GM23338 (cell line): ENCODE measurements at regions not wholly inside any gene's neighbourhood (a gene's known extent, or its start where the extent isn't known, plus 50 kb on each side); places are given as distances from the start of the nearest gene placed in this dataset.

Experiments used
- ATAC-seq: fragments of 200-7000 bp; cut with Tn5 transposase; 3 replicates; pipeline ENCODE4 v1.9.1; 2020
- DNase-seq: peaks from one replicate; pipeline ENCODE4 v3.0.0-alpha.2; 2015; ENCODE audit warnings: low spot score
- H2AFZ ChIP-seq: fragments of 200-600 bp; sonication (generic); 2 replicates; pipeline ENCODE4 v1.8.0; 2016; ENCODE audit warnings: antibody characterized with exemption, mild to moderate bottlenecking, moderate library complexity
- H3F3A ChIP-seq: fragments of 200-600 bp; sonication (generic); replicated peaks from 2 replicates; pipeline ENCODE4 v1.8.0; 2017; ENCODE audit warnings: antibody characterized with exemption, mixed run types, low read depth
- H3K27ac ChIP-seq: fragments of 200-600 bp; sonication (generic); 2 replicates; pipeline ENCODE4 v1.6.1; 2016; ENCODE audit warnings: low read depth
- H3K27me3 ChIP-seq: fragments of 200-600 bp; sonication (generic); 2 replicates; pipeline ENCODE4 v1.8.0; 2016; ENCODE audit warnings: mild to moderate bottlenecking, mixed run types, moderate library complexity; ENCODE audit not compliant: insufficient read depth
- H3K36me3 ChIP-seq: fragments of 200-600 bp; sonication (generic); 2 replicates; pipeline ENCODE4 v1.8.0; 2016; ENCODE audit warnings: mild to moderate bottlenecking; ENCODE audit not compliant: insufficient read depth
- H3K4me1 ChIP-seq: fragments of 200-600 bp; sonication (generic); 2 replicates; pipeline ENCODE4 v1.8.0; 2016; ENCODE audit warnings: mild to moderate bottlenecking, moderate library complexity; ENCODE audit not compliant: insufficient read depth
- H3K4me2 ChIP-seq: fragments of 200-600 bp; sonication (generic); 2 replicates; pipeline ENCODE4 v1.7.1; 2017; ENCODE audit warnings: mixed run types
- H3K4me3 ChIP-seq: fragments of 200-600 bp; sonication (generic); 2 replicates; pipeline ENCODE4 v1.6.1; 2016; ENCODE audit warnings: mixed run types
- H3K79me2 ChIP-seq: fragments of 200-600 bp; sonication (generic); replicated peaks from 2 replicates; pipeline ENCODE4 v1.8.0; 2017; ENCODE audit warnings: mild to moderate bottlenecking; ENCODE audit not compliant: insufficient read depth
- H3K9me2 ChIP-seq: fragments of 200-600 bp; sonication (generic); 2 replicates; pipeline ENCODE4 v1.8.0; 2017; ENCODE audit not compliant: insufficient read depth
- H4K20me1 ChIP-seq: fragments of 200-600 bp; sonication (generic); replicated peaks from 2 replicates; pipeline ENCODE4 v1.8.0; 2017; ENCODE audit warnings: mild to moderate bottlenecking; ENCODE audit not compliant: insufficient read depth
- H3K27ac Mint-ChIP-seq: 2 replicates; pipeline ENCODE4 v1.8.0; 2020; ENCODE audit warnings: inconsistent platforms, mild to moderate bottlenecking, moderate library complexity, mixed read lengths
- H3K27me3 Mint-ChIP-seq: 3 replicates; pipeline ENCODE4 v1.8.0; 2022; ENCODE audit warnings: low read depth, mild to moderate bottlenecking, moderate library complexity, mixed read lengths, inconsistent platforms; ENCODE audit not compliant: insufficient read depth, poor library complexity
- H3K36me3 Mint-ChIP-seq: 3 replicates; pipeline ENCODE4 v1.8.0; 2021; ENCODE audit warnings: low read depth, mild to moderate bottlenecking, inconsistent platforms, moderate library complexity, mixed read lengths
- H3K4me1 Mint-ChIP-seq: 3 replicates; pipeline ENCODE4 v1.8.0; 2020; ENCODE audit warnings: mild to moderate bottlenecking, inconsistent platforms, mixed read lengths
- H3K4me3 Mint-ChIP-seq: 3 replicates; pipeline ENCODE4 v1.8.0; 2021; ENCODE audit warnings: moderate library complexity, mild to moderate bottlenecking, inconsistent platforms, mixed read lengths
- H3K9me3 Mint-ChIP-seq: 3 replicates; pipeline ENCODE4 v1.8.0; 2020; ENCODE audit warnings: moderate library complexity, mild to moderate bottlenecking, inconsistent platforms, mixed read lengths
- CREB1 ChIP-seq: fragments of 250-450 bp; sonication (Bioruptor Pico); IDR thresholded peaks from 2 replicates; pipeline ENCODE4 v1.5.0; 2020; ENCODE audit warnings: low read depth, mild to moderate bottlenecking, moderate library complexity
- ETS1 ChIP-seq: IDR thresholded peaks from 2 replicates; pipeline ENCODE4 v1.6.1; 2016; ENCODE audit warnings: antibody characterized with exemption
- EZH2 ChIP-seq: fragments of 200-600 bp; sonication (generic); IDR thresholded peaks from one replicate; pipeline ENCODE4 v1.8.0; 2017; ENCODE audit warnings: antibody characterized with exemption, mild to moderate bottlenecking, low read depth; ENCODE audit not compliant: unreplicated experiment
- EZH2phosphoT487 ChIP-seq: fragments of 200-600 bp; sonication (generic); IDR thresholded peaks from one replicate; pipeline ENCODE4 v1.8.1; 2018; ENCODE audit warnings: antibody characterized with exemption; ENCODE audit not compliant: unreplicated experiment
- POLR2AphosphoS5 ChIP-seq: IDR thresholded peaks from 2 replicates; pipeline ENCODE4 v1.6.1; 2016; ENCODE audit warnings: antibody characterized with exemption, low read depth
- STAT1 ChIP-seq: IDR thresholded peaks from one replicate; pipeline ENCODE4 v1.6.1; 2016; ENCODE audit warnings: antibody characterized with exemption; ENCODE audit not compliant: unreplicated experiment
- ZNF114 ChIP-seq: fragments of 250-450 bp; sonication (Bioruptor Pico); IDR thresholded peaks from 2 replicates; pipeline ENCODE4 v1.5.0; 2020; ENCODE audit warnings: mild to moderate bottlenecking, moderate library complexity
- ZNF331 ChIP-seq: fragments of 250-450 bp; sonication (Bioruptor Pico); IDR thresholded peaks from 2 replicates; pipeline ENCODE4 v1.5.0; 2020; ENCODE audit warnings: low read depth, mild to moderate bottlenecking, moderate library complexity
- ZNF462 ChIP-seq: fragments of 250-450 bp; sonication (Bioruptor Pico); IDR thresholded peaks from 2 replicates; pipeline ENCODE4 v1.5.0; 2020; ENCODE audit warnings: mild to moderate bottlenecking, moderate library complexity

DNA sequence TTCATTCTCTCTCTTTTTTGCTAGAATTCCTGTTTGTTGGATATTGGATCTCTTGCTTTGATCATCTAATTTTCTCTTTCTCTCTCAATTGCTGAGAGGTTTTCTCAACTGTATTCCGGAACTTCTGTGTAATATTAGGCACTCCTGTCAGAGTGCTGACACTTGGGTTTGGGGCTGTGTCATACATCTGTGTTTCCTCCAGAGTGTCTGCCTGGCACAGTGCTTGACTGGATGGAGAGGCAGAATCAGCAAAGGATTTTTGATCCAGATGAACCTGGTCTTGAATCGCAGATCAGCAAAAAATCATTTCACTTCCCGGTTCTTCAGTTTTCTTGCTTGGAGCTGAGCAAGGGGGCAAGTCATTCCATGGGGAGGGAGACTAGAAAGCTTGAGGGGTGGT is 87.7 kb upstream of the CXCR4 start:
- no peaks in the 10 kb centered on the region; the same call in 1 of the 2 replicates for H3K36me3 ChIP-seq
- peaks cover 3% of the 10 kb centered on the region for H3K27me3 Mint-ChIP-seq
- DNase-seq (no peak), ATAC-seq (no peak)
- peaks cover 4% of the 10 kb centered on the region; the same call in 1 of the 3 replicates for H3K36me3 Mint-ChIP-seq
- no peak overlapping the region for H3K4me3 ChIP-seq
- no peak for TF ChIP-seq EZH2
- TF ChIP-seq ZNF462, result no peak
- TF ChIP-seq STAT1, result no peak
- no peak for TF ChIP-seq ZNF331 (CRISPR knock-in tag)
- no peak for TF ChIP-seq POLR2AphosphoS5
- TF ChIP-seq ZNF114 (CRISPR knock-in tag), result no peak
- no peak for TF ChIP-seq EZH2phosphoT487
- no peak for TF ChIP-seq CREB1 (CRISPR knock-in tag)
- TF ChIP-seq ETS1, result no peak
- no peak overlapping the region for H3K4me2 ChIP-seq
- H3K4me1 Mint-ChIP-seq, result no peaks in the 10 kb centered on the region
- H2AFZ ChIP-seq, result no peak overlapping the region
- H3K27me3 ChIP-seq, result no peaks in the 10 kb centered on the region
- peaks cover 22% of the 10 kb centered on the region for H3K9me3 Mint-ChIP-seq
- no peaks in the 10 kb centered on the region for H4K20me1 ChIP-seq
- H3K27ac Mint-ChIP-seq, result no peak overlapping the region
- no peak overlapping the region for H3K27ac ChIP-seq
- H3F3A ChIP-seq, result no peaks in the 10 kb centered on the region
- peaks cover 9% of the 10 kb centered on the region; the same call in 1 of the 2 replicates for H3K9me2 ChIP-seq
- H3K4me1 ChIP-seq, result no peaks in the 10 kb centered on the region
- H3K79me2 ChIP-seq, result no peaks in the 10 kb centered on the region
- no peak overlapping the region for H3K4me3 Mint-ChIP-seq
